HG02623 (cell line): ENCODE measurements at regions not wholly inside any gene's neighbourhood (a gene's known extent, or its start where the extent isn't known, plus 50 kb on each side); places are given as distances from the start of the nearest gene placed in this dataset.

ENCODE experiments used
- ATAC-seq: cut with Tn5 transposase; IDR thresholded peaks from one replicate; pipeline ENCODE4 v1.9.1; 2021; ENCODE audit warnings: moderate library complexity; ENCODE audit not compliant: unreplicated experiment

DNA sequence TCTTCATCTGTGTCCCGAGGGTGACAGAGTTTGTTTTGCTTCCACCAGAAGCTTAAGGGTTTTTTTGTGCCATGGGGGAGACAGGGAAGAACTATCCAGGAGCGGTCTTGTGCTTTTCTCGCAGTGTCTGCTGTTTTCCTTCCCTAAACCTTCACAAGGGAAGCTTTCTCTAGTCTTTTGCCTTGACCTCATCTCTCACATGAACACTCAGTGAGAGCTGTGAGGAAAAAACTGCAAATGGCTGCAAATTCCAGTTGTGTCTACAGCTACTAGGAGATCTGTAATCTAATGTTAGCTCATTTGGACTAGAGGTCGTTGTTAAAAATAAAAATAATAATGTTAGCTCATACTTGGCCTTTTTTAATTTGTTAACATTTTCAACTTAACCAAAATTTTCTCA is 264.7 kb upstream of the SESN3 start:
- ATAC-seq: no peak

DNA sequence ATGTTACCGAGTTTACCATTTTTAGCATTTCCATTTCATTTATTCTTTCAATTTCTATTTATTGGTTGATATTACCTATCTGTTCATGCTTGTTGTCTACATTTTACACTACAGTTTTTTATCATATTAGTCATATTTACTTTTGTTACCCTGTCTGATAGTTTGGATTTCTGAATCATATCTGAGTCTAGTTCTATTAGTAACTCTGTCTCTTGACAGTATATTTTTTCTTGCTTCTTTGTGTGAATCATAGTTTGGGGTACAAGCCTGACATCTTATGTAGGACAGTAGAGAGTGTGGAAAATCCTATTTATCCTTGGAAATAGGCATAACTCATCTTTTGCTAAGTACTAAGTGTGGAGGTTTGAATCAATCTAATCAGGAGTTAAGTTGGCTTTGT is 263.9 kb upstream of the SESN3 start:
- no peak for ATAC-seq

GRCh38 chr11:95494167-95494566 is 263.2 kb upstream of the SESN3 start:
- ATAC-seq: no peak

DNA sequence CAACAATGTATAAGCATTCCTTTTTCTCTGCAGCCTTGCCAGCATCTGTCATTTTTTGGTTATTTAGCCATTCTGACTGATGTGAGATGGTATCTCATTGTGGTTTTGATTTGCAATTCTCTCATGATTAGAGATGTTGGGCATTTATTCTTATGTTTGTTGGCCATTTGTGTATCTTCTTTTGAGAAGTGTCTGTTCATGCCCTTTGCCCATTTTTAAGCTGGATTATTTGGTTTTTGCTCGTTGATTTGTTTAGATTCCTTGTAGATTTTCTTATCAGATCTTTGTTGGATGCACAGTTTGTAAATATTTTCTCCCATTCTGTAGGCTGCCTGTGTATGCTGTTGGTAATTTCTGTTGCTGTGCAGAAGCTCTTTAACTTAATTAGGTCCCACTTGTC is 259.6 kb upstream of the SESN3 start:
- ATAC-seq: no peak

DNA sequence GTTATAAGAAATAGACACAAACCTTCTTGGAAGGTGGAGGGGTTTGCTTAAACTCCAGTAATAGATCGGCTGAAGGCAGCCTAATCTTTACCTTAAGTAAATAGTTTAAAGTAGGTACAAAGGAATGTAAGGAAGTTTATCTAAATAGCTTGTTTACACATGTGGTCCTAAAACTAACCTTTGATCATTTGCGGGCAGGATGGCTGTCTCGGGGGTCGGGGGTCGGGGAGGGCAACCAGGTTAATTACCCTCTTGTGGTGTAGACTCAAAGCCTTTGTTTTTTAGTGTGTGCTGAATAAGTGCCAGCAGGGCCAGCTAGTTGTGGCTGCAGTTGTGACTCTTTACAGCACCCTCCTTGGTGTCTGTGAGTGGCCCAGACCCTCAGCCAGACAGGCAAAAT is 256.9 kb upstream of the SESN3 start:
- ATAC-seq: no peak

GRCh38 chr11:95487391-95487790 is 256.4 kb upstream of the SESN3 start:
- peak; percentile 100 for ATAC-seq

GRCh38 chr11:95486979-95487378 is 256.0 kb upstream of the SESN3 start:
- ATAC-seq: no peak

DNA sequence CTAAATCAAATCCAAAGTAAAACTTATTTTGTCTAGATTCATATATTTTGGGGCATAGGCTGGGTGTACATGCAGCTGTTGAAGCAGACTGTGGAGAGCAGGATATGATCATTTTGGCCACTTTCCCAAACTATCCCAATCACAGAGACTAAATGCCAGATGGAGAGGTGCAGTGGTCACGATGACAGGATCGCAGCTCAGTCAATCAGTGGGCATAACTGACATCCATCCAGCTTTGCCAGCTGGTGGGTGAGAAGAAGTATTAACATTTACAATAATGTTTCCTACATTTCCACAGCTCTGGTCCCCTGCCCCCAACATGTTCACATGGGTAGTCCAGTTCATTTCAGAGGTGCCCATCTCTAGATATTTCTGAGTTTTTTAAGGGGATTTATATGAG is 255.5 kb upstream of the SESN3 start:
- no peak for ATAC-seq

DNA sequence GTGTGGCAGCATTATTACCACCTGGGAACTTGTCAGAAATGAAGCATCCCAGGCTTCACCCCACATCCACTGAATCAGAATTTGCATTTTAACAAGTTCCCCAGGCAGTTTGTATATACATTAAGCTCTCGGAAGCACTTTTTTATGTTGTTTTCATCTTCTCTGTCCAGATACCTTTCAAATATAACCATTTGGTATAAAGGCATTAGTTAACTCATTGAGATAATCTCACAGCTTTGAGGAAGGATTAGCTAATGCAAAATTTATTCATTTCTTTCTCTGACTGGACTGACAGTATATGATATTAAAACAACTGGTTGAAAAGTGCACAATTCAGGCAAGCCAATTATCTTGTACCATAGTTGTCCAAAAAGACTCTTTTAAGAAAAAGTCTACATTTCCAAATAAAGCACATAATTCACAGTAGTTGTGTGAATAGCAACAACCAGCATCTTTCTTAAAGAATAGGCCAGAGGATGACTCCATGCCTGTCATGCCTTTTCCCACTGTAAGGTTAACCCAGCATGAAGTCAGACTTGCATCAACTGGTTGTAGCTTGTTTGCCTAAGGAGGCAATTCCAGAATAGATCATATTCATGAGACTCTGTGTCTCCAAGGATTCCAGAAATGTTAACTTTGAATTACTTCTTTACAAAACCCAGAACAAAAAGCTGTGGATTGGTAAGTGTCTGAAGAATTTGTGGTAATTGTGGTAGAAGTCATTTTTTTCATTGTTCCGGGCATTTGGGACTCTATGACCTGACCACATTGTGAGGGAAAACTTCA is 254.3 kb upstream of the SESN3 start:
- ATAC-seq: no peak

GRCh38 chr11:95483339-95483738 is 252.3 kb upstream of the SESN3 start:
- ATAC-seq: no peak

GRCh38 chr11:95478003-95478402 is 247.0 kb upstream of the SESN3 start:
- ATAC-seq: no peak

DNA sequence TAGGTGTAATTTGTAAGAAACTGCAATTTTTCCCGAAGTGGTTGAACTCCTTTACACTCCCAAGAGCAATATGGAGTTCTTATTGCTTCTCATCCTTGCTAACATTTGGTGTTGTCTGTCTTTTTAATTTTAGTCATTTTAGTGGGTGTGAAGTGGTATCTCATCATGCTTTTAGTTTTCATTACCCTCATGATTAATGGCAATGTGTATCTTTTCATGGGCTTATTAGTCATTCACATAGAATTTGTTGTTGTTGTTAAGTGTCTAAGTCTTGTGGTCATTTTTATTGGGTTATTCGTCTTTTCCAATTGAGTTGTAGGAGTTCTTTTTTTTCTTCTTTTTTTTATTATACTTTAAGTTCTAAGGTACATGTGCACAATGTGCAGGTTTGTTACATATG is 238.3 kb upstream of the SESN3 start:
- ATAC-seq: no peak

- ATAC-seq: no peak
Observed at GRCh38 chr11:95466416-95466815, 235.4 kb upstream of the SESN3 start.

GRCh38 chr11:95465887-95466286 is 234.9 kb upstream of the SESN3 start:
- ATAC-seq: no peak

DNA sequence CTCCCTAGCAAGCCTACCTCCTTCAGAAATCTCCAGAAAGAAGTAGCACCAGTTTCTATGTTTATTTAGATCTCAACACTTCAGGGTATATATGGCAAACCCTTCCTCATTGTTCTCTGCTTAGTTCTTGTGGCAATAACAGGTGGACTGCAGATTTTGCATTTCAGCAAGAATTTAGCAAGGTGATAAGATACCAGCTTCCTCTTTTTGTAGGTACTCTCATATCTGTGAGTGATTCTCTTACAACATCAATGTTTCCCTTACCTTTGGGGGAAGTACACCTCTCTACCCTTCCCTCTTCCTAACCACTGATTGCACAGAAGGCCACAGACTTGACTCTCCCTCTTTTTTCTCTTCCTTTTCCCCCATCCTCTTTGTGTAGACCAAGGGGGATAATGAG is 230.9 kb upstream of the SESN3 start:
- no peak for ATAC-seq

- ATAC-seq: no peak
Observed at GRCh38 chr11:95461348-95461747, 230.3 kb upstream of the SESN3 start.

- no peak for ATAC-seq
Observed at GRCh38 chr11:95459291-95460042, 228.5 kb upstream of the SESN3 start.

- ATAC-seq: no peak
Observed at GRCh38 chr11:95456714-95457491, 225.9 kb upstream of the SESN3 start.

GRCh38 chr11:95455228-95455970 is 224.4 kb upstream of the SESN3 start:
- ATAC-seq: peak; percentile 78

DNA sequence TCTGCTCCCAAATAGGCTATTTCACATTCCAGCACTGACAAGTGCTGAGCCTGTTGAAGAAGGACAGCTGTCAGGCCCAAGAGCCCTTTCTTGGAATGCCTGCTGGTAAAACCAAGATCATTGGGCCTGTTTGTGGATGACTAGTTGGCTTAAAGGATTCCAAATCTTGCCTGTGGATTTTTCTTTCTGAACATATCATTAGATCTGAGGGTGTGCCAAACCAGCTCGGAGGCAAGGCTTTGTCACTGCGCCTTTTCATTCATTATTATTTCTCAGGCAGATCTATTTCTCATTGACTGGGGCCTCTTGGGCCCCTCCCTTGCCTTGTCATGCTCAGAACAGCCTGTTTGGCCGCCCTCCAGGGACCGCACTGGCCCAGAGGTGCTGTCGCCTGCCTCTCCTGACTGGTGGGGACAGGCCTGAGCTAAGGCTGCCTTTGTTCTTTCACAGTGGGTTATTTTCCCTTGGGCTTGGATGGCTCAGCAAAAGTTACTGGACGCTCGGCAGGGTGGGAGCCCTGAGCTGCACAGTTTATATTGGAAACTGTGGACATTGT is 222.7 kb upstream of the SESN3 start:
- ATAC-seq: no peak

GRCh38 chr11:95451682-95452081 is 220.7 kb upstream of the SESN3 start:
- no peak for ATAC-seq
